Esophagus muscularis mucosa (tissue), 4 donors: ENCODE measurements at regions not wholly inside any gene's neighbourhood (a gene's known extent, or its start where the extent isn't known, plus 50 kb on each side); places are given as distances from the start of the nearest gene placed in this dataset.

Source experiments
- EP300 ChIP-seq: sonication (generic); formaldehyde crosslinking; IDR thresholded peaks from one replicate; pipeline ENCODE4 v1.6.1; 2017; ENCODE audit warnings: antibody characterized with exemption
- POLR2A ChIP-seq: fragments of 450-650 bp; IDR thresholded peaks from one replicate; pipeline ENCODE4 v1.6.1; 2017; ENCODE audit warnings: antibody characterized with exemption, moderate library complexity, mild to moderate bottlenecking, low read depth
- TF ChIP-seq, protein P1 (sequence below), 3 experiments: fragments of 200-600 bp in 2 of 3; fragments of 450-650 bp in 1 of 3; sonication (generic) in 2 of 3; IDR thresholded peaks; one replicate each; pipeline ENCODE4 v1.5.1; 2017 to 2019; ENCODE audit warnings: antibody characterized with exemption in 3 of 3, mild to moderate bottlenecking in 2 of 3, moderate library complexity in 1 of 3

GRCh38 chr14:34330846-34331245, 131.2 kb downstream of the SPTSSA start:
- TF ChIP-seq, protein P1, sequence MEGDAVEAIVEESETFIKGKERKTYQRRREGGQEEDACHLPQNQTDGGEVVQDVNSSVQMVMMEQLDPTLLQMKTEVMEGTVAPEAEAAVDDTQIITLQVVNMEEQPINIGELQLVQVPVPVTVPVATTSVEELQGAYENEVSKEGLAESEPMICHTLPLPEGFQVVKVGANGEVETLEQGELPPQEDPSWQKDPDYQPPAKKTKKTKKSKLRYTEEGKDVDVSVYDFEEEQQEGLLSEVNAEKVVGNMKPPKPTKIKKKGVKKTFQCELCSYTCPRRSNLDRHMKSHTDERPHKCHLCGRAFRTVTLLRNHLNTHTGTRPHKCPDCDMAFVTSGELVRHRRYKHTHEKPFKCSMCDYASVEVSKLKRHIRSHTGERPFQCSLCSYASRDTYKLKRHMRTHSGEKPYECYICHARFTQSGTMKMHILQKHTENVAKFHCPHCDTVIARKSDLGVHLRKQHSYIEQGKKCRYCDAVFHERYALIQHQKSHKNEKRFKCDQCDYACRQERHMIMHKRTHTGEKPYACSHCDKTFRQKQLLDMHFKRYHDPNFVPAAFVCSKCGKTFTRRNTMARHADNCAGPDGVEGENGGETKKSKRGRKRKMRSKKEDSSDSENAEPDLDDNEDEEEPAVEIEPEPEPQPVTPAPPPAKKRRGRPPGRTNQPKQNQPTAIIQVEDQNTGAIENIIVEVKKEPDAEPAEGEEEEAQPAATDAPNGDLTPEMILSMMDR (IDR thresholded peaks at IDR 0.05): no peak
- no peak for TF ChIP-seq POLR2A
- TF ChIP-seq EP300: no peak
